ENCODE measurements at regions not wholly inside any gene's neighbourhood (a gene's known extent, or its start where the extent isn't known, plus 50 kb on each side); places are given as distances from the start of the nearest gene placed in this dataset.

- TF ChIP-seq CTCF (IDR thresholded peaks at IDR 0.05) (no peak), POLR2A (IDR thresholded peaks at IDR 0.05) (no peak)
Observed at GRCh38 chr10:33796680-33797079, 462.2 kb upstream of the NRP1 start.

All from adrenal gland (tissue), 5 donors.